NT2/D1 (cell line): ENCODE measurements at regions not wholly inside any gene's neighbourhood (a gene's known extent, or its start where the extent isn't known, plus 50 kb on each side); places are given as distances from the start of the nearest gene placed in this dataset.

Source experiments
- DNase-seq: peaks from one replicate; pipeline ENCODE4 v3.0.0-alpha.2; 2011; ENCODE audit warnings: low read depth, low spot score
- H3K27me3 ChIP-seq: 2 replicates; pipeline ENCODE4 v1.6.0; 2011; ENCODE audit warnings: mild to moderate bottlenecking; ENCODE audit not compliant: insufficient read length, insufficient read depth
- H3K36me3 ChIP-seq: 2 replicates; pipeline ENCODE4 v1.6.1; 2011; ENCODE audit warnings: mild to moderate bottlenecking, low read length, mixed read lengths; ENCODE audit not compliant: insufficient read depth, insufficient read length
- H3K4me1 ChIP-seq: 2 replicates; pipeline ENCODE4 v1.5.1; 2011; ENCODE audit not compliant: insufficient read depth, insufficient read length
- H3K4me3 ChIP-seq: 2 replicates; pipeline ENCODE4 v1.5.1; 2011; ENCODE audit warnings: low read depth; ENCODE audit not compliant: insufficient read length
- H3K9ac ChIP-seq: 2 replicates; pipeline ENCODE4 v1.6.0; 2011; ENCODE audit warnings: low read depth; ENCODE audit not compliant: insufficient read length
- H3K9me3 ChIP-seq: 2 replicates; pipeline ENCODE4 v1.5.1; 2011; ENCODE audit warnings: mild to moderate bottlenecking, low read length; ENCODE audit not compliant: insufficient read depth
- SUZ12 ChIP-seq: IDR thresholded peaks from 2 replicates; pipeline ENCODE4 v1.6.1; 2011; ENCODE audit not compliant: insufficient read length, insufficient read depth; ENCODE audit errors: extremely low read depth
- YY1 ChIP-seq: IDR thresholded peaks from 2 replicates; pipeline ENCODE4 v1.6.1; 2011; ENCODE audit not compliant: insufficient read length, insufficient read depth
- ZNF274 ChIP-seq: IDR thresholded peaks from 2 replicates; pipeline ENCODE4 v1.6.1; 2011; ENCODE audit warnings: mild to moderate bottlenecking, low read depth, low read length

DNA sequence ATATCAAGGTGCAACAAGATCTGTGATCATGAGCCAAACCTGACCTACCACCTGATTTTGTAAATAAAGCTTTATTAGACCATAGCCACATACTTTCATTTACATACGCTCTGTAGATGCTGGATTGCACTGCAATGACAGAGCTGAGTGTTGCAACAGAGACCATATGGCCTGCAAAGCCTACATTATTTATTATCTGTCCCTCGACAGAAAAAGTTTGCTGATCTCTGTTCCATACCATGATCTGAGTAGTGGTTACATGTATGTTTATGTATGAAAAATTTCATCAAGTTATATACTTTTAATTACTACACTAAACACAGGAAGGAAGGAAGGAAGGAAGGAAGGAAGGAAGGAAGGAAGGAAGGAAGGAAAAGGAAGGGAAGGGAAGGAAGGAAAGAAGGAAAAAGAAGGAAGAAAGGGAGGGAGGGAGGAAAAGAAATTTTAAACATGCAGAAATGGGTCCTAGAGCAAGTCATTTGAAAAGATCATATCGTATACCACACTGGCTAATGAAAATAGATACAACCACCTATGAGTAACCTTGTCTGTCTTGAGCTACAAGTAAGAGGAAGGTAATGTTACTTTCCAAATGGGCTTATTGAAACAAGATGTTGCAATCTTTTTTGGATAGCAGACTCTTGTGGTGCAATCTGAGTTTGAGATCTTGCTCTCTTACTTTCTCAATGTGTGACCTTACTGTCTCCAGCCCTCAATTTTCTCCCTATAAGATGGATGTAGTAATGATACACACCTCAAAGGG lies 441.0 kb downstream of the KIF16B start:
- Histone ChIP-seq H3K4me3 (no peak overlapping the region), H3K36me3 (no peaks in the 10 kb centered on the region), H3K9ac (no peak overlapping the region), H3K27me3 (no peaks in the 10 kb centered on the region), H3K9me3 (0 out of 2 replicates have a peak, but pooled peaks cover 5% of the 10 kb centered on the region), H3K4me1 (no peaks in the 10 kb centered on the region)
- no peak for TF ChIP-seq ZNF274
- no peak for TF ChIP-seq YY1
- TF ChIP-seq SUZ12: no peak
- no peak for DNase-seq

DNA sequence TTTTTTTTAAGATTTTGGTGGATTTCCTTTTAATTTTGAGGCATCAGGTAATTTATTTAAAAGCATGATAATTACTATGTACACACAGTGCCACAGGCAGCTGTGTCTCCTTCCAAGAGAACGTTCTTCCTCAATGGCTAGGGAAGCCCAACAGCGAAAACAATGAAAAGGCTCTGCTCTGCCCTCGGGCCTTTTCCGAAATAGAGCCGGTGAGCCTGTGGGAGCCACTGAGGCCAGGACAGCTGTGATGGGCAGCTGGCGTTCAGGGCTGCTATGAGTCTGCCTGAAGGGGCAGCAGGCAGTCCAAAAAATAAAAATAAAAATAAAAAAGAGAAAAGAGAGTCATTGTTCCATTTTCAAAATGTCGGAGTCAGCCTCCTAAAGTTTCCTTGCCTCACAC lies 443.8 kb downstream of the KIF16B start:
- no peak overlapping the region for H3K4me3 ChIP-seq

DNA sequence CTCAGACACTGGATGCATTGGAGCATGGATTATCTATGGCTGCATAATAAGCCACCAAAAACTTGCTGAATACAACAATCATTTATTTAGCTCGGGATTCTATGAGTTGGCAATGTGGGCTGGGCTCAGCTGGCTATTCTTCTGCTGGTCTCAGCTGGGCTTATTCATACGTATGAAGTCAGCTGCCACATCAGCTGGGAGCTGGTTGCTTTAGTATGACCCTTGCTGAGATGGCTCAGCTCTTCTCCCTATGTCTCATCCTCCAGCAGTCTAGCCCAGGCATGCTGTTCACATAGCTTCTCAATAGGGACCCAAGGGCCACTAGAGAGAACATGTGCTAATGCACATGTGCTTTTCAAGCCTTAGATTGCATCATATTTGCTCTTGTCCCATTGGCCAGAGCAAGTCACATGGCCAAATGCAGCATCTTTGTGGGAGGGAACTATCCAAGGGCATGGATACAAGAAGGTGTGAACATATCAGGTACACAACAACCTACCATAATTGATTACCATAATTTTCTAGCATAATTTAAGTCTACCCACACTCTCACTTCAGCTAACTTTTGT lies 444.6 kb downstream of the KIF16B start:
- Histone ChIP-seq H3K9me3 (0 out of 2 replicates have a peak, but pooled peaks cover 5% of the 10 kb centered on the region), H3K4me3 (no peak overlapping the region), H3K36me3 (no peaks in the 10 kb centered on the region), H3K4me1 (no peaks in the 10 kb centered on the region), H3K9ac (no peak overlapping the region), H3K27me3 (no peaks in the 10 kb centered on the region)
- TF ChIP-seq ZNF274: no peak
- TF ChIP-seq YY1: no peak
- no peak for TF ChIP-seq SUZ12
- DNase-seq: no peak

More for the DNA sequence above, 443.8 kb downstream of the KIF16B start:
- H3K36me3 ChIP-seq: no peaks in the 10 kb centered on the region
- no peak for DNase-seq
- no peaks in the 10 kb centered on the region for H3K4me1 ChIP-seq
- H3K9me3 ChIP-seq: 0 out of 2 replicates have a peak, but pooled peaks cover 5% of the 10 kb centered on the region
- no peaks in the 10 kb centered on the region for H3K27me3 ChIP-seq
- no peak overlapping the region for H3K9ac ChIP-seq
- TF ChIP-seq ZNF274 (no peak), YY1 (no peak), SUZ12 (no peak)

DNA sequence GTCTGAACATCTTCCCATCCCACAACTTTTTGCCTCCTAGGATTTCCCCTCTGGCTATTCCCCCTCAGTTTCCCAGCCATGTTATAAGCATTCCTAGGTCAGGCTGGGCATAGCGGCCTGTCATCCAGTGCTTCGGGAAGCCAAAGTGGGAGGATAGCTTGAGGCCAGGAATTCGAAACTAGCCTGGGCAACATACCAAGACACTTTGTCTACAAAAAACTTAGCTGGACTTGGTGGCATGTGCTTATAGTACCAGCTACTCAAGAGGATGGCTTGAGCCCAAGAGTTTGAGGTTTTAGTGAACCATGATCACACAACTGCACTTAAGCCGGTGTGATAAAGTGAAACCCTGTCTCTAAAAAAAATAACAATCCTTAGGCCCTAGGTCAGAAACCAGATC lies 447.4 kb downstream of the KIF16B start:
- Histone ChIP-seq H3K27me3 (no peaks in the 10 kb centered on the region), H3K4me1 (no peaks in the 10 kb centered on the region), H3K4me3 (no peak overlapping the region), H3K36me3 (no peaks in the 10 kb centered on the region), H3K9ac (no peak overlapping the region), H3K9me3 (0 out of 2 replicates have a peak, but pooled peaks cover 5% of the 10 kb centered on the region)
- no peak for DNase-seq
- TF ChIP-seq SUZ12: no peak
- no peak for TF ChIP-seq YY1
- no peak for TF ChIP-seq ZNF274

GRCh38 chr20:16124911-16125776 lies 448.1 kb downstream of the KIF16B start:
- Histone ChIP-seq H3K4me3 (no peak overlapping the region), H3K36me3 (no peaks in the 10 kb centered on the region), H3K27me3 (no peaks in the 10 kb centered on the region), H3K9me3 (0 out of 2 replicates have a peak, but pooled peaks cover 5% of the 10 kb centered on the region), H3K4me1 (no peaks in the 10 kb centered on the region), H3K9ac (no peak overlapping the region)
- no peak for DNase-seq
- TF ChIP-seq YY1 (no peak), SUZ12 (no peak), ZNF274 (no peak)

- Histone ChIP-seq H3K27me3 (no peaks in the 10 kb centered on the region), H3K4me3 (no peak overlapping the region), H3K9me3 (0 out of 2 replicates have a peak, but pooled peaks cover 5% of the 10 kb centered on the region), H3K36me3 (no peaks in the 10 kb centered on the region), H3K9ac (no peak overlapping the region), H3K4me1 (no peaks in the 10 kb centered on the region)
- TF ChIP-seq YY1 (no peak), SUZ12 (no peak), ZNF274 (no peak)
- no peak for DNase-seq
Measured at GRCh38 chr20:16124491-16124890, 448.8 kb downstream of the KIF16B start.

DNA sequence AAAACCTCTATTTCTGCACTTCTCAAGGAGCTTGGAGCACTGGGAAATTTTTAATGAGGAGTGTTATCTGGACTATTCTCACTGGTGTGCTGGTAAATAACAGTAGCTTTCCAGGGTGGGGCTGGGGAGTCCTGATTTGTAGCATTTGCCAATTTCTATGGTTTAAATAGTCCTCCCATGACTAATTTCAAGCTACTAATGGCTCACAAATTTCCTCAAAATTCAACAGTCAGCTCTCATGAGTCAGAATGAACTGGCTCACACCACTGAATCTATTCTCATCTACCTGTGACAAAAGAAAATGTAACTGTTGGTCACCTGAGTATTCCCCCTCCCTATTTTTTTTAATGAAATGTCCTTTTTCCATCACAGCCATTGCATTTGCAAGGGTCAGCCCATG lies 449.6 kb downstream of the KIF16B start:
- Histone ChIP-seq H3K4me3 (no peak overlapping the region), H3K36me3 (no peaks in the 10 kb centered on the region), H3K9me3 (0 out of 2 replicates have a peak, but pooled peaks cover 2% of the 10 kb centered on the region), H3K4me1 (no peaks in the 10 kb centered on the region), H3K27me3 (no peaks in the 10 kb centered on the region), H3K9ac (no peak overlapping the region)
- no peak for DNase-seq
- TF ChIP-seq YY1: no peak
- TF ChIP-seq SUZ12: no peak
- TF ChIP-seq ZNF274: no peak
